ENCODE measurements at regions not wholly inside any gene's neighbourhood (a gene's known extent, or its start where the extent isn't known, plus 50 kb on each side); places are given as distances from the start of the nearest gene placed in this dataset.
A peak's percentile ranks its signal among the peaks of the same experiment; 100 is the strongest.

GRCh38 chr5:128904805-128905567 lies 60.3 kb upstream of the SLC27A6 start:
- DNase-seq: no peak
- H3K4me1 ChIP-seq: no peaks in the 10 kb centered on the region
- H3K9me3 ChIP-seq: no peaks in the 10 kb centered on the region
- no peak overlapping the region for H3K27ac ChIP-seq
- TF ChIP-seq CTCF (IDR thresholded peaks at IDR 0.05 in 4 of 5, conservative IDR thresholded peaks at IDR 0.05 in 1 of 5): no peak
- TF ChIP-seq POLR2A (IDR thresholded peaks at IDR 0.05): no peak
- intact Hi-C loops (cut with DNase I; ENCODE audit: low total_unique reads): loop anchor here (2.0 to 10.0 kb wide), 3 partner anchors 190 to 864 kb away; partner anchors contain the start of gene ISOC1
- ATAC-seq: no peak
- in situ Hi-C loops (cut with MboI; ENCODE audit: low sequenced_read_pairs in 4 of 4): loop anchor here (10.0 to 25.0 kb wide), 2 partner anchors 857 to 870 kb away; no protein-coding TSS in a partner anchor
- H3K36me3 ChIP-seq: no peaks in the 10 kb centered on the region
- no peak overlapping the region for H3K4me3 ChIP-seq
- no peaks in the 10 kb centered on the region for H3K27me3 ChIP-seq

GRCh38 chr5:128905568-128906110 lies 59.6 kb upstream of the SLC27A6 start:
- DNase-seq: no peak
- peak; percentile 48 to 77 (median 55) for TF ChIP-seq CTCF (IDR thresholded peaks at IDR 0.05 in 4 of 5, conservative IDR thresholded peaks at IDR 0.05 in 1 of 5)
- no peak for TF ChIP-seq POLR2A (IDR thresholded peaks at IDR 0.05)
- H3K4me3 ChIP-seq: no peak overlapping the region
- H3K36me3 ChIP-seq: no peaks in the 10 kb centered on the region
- no peaks in the 10 kb centered on the region for H3K9me3 ChIP-seq
- H3K27me3 ChIP-seq: no peaks in the 10 kb centered on the region
- in situ Hi-C loops (cut with MboI; ENCODE audit: low sequenced_read_pairs in 4 of 4): loop anchor here (10.0 to 25.0 kb wide), 2 partner anchors 857 to 869 kb away; no protein-coding TSS in a partner anchor
- peak in 1 of 2 donors; percentile 75 for ATAC-seq
- H3K27ac ChIP-seq: no peak overlapping the region
- intact Hi-C loops (cut with DNase I; ENCODE audit: low total_unique reads): loop anchor here (2.0 to 10.0 kb wide), 3 partner anchors 189 to 863 kb away; partner anchors contain the start of gene ISOC1
- H3K4me1 ChIP-seq: no peaks in the 10 kb centered on the region

GRCh38 chr5:128913551-128913950 lies 51.7 kb upstream of the SLC27A6 start:
- in situ Hi-C loops (cut with MboI; ENCODE audit: low sequenced_read_pairs in 4 of 4) (loop anchor here in 2 of 4 donors (25.0 kb wide), 1 partner anchor 849 kb away; no protein-coding TSS in a partner anchor), intact Hi-C loops (cut with DNase I; ENCODE audit: low total_unique reads) (no loop called here)
- no peaks in the 10 kb centered on the region for H3K9me3 ChIP-seq
- DNase-seq (no peak), ATAC-seq (no peak)
- H3K27ac ChIP-seq: no peak overlapping the region
- H3K27me3 ChIP-seq: no peaks in the 10 kb centered on the region
- TF ChIP-seq POLR2A (IDR thresholded peaks at IDR 0.05) (no peak), CTCF (IDR thresholded peaks at IDR 0.05 in 4 of 5, conservative IDR thresholded peaks at IDR 0.05 in 1 of 5) (no peak)
- H3K4me3 ChIP-seq: no peak overlapping the region
- no peaks in the 10 kb centered on the region for H3K36me3 ChIP-seq
- H3K4me1 ChIP-seq: no peaks in the 10 kb centered on the region

Measured in gastrocnemius medialis (tissue), 4 donors.